ENCODE measurements at regions not wholly inside any gene's neighbourhood (a gene's known extent, or its start where the extent isn't known, plus 50 kb on each side); places are given as distances from the start of the nearest gene placed in this dataset.

- H3K27ac ChIP-seq (ENCODE audit: low read depth, low read length): no peak overlapping the region
- H2BK15ac ChIP-seq (ENCODE audit: low read length): no peak overlapping the region
- H2AK5ac ChIP-seq (ENCODE audit: low read depth, low read length): no peak overlapping the region
- no peak for TF ChIP-seq GTF2F1 (IDR thresholded peaks at IDR 0.05; ENCODE audit: borderline replicate concordance, low read depth, low read length)
- no peak for TF ChIP-seq SP2 (IDR thresholded peaks at IDR 0.05; ENCODE audit: low read length)
- TF ChIP-seq RXRA (IDR thresholded peaks at IDR 0.05; ENCODE audit: insufficient read depth, low read depth, low read length): no peak
- TF ChIP-seq MAFK (IDR thresholded peaks at IDR 0.05; ENCODE audit: low read depth, low read length): 0 out of 2 replicates have a peak, but pooled peaks have one; percentile 24
- no peak overlapping the region for H4K8ac ChIP-seq (ENCODE audit: extremely low read depth, insufficient read depth, low read length)
- H3K79me1 ChIP-seq (ENCODE audit: low read depth, low read length): no peaks in the 10 kb centered on the region
- H3K23ac ChIP-seq (ENCODE audit: insufficient read length): no peak overlapping the region
- H2BK12ac ChIP-seq (ENCODE audit: low read depth, low read length): no peak overlapping the region
- no peaks in the 10 kb centered on the region for H3K27me3 ChIP-seq (replicated peaks in 1 of 4; ENCODE audit: control insufficient read depth in 3 of 4, extremely low read depth in 1 of 4, insufficient read depth in 3 of 4, low read length in 3 of 4)
- ChIA-PET CTCF (ENCODE audit: partially characterized antibody) (no interaction called here), POLR2A (ENCODE audit: partially characterized antibody) (no interaction called here)
- no peak overlapping the region for H2BK20ac ChIP-seq (ENCODE audit: low read length)
- no peaks in the 10 kb centered on the region for H3K79me2 ChIP-seq (ENCODE audit: control insufficient read depth in 1 of 2, insufficient read depth in 2 of 2, low read length in 2 of 2)
- no peaks in the 10 kb centered on the region for H3K23me2 ChIP-seq (ENCODE audit: low read depth, low read length)
- no peak overlapping the region for H2AFZ ChIP-seq (ENCODE audit: low read length)
- H2BK120ac ChIP-seq (replicated peaks; ENCODE audit: low read depth, low read length): no peak overlapping the region
- WGBS, 2 experiments (ENCODE audit: extremely low coverage in 1 of 2, insufficient coverage in 1 of 2, insufficient read length in 1 of 2, insufficient replicate concordance in 2 of 2, low coverage in 1 of 2, low lambda C conversion rate in 2 of 2, missing lambda C conversion rate in 1 of 2): 84% methylated on average over 2 of the region's 2 CpGs; no CpG with 5 or more reads in 1 of the 2 experiments
- no peak overlapping the region for H3K18ac ChIP-seq (ENCODE audit: extremely low read depth, low read length)
- no peak overlapping the region for H3K56ac ChIP-seq (replicated peaks; ENCODE audit: insufficient read length, low read depth, low read length)
- H3K4me2 ChIP-seq (ENCODE audit: insufficient read depth in 1 of 2, low read depth in 2 of 2, low read length in 2 of 2): no peak overlapping the region
- H3K14ac ChIP-seq (ENCODE audit: insufficient read length): no peak overlapping the region
- H4K20me1 ChIP-seq (replicated peaks in 1 of 2; ENCODE audit: control insufficient read depth in 1 of 2, insufficient read depth in 2 of 2, low read length in 2 of 2): no peaks in the 10 kb centered on the region
- H3K4ac ChIP-seq (replicated peaks; ENCODE audit: insufficient read length, low read depth, low read length): no peak overlapping the region
- no peaks in the 10 kb centered on the region for H3K4me1 ChIP-seq (replicated peaks in 1 of 4; ENCODE audit: control insufficient read depth in 3 of 4, insufficient read depth in 4 of 4, low read length in 3 of 4)
- H3K9me3 ChIP-seq (ENCODE audit: insufficient read depth in 2 of 2, low read depth in 1 of 2, low read length in 1 of 2): no peaks in the 10 kb centered on the region
- FAIRE-seq (no peak), DNase-seq (ENCODE audit: low read depth in 1 of 2, low spot score in 2 of 2) (no peak)
- H3K4me3 ChIP-seq (ENCODE audit: extremely low read depth in 1 of 4, insufficient read depth in 2 of 4, low read depth in 3 of 4, low read length in 4 of 4): no peak overlapping the region
- no peak overlapping the region for H3K9ac ChIP-seq (replicated peaks in 1 of 4; ENCODE audit: extremely low read depth in 1 of 4, low read depth in 3 of 4, low read length in 3 of 4)
- no peaks in the 10 kb centered on the region for H3K36me3 ChIP-seq (ENCODE audit: control insufficient read depth in 2 of 4, insufficient read depth in 4 of 4, low read length in 3 of 4)
- H2BK5ac ChIP-seq (ENCODE audit: low read depth, low read length): no peak overlapping the region
- H4K5ac ChIP-seq (ENCODE audit: insufficient read length, low read depth, low read length): no peak overlapping the region
- no peak overlapping the region for H4K91ac ChIP-seq (replicated peaks; ENCODE audit: insufficient read length, low read length)
These were observed 213.8 kb upstream of the PCDH9 start for GRCh38 chr13:67443923-67444322.

Data from H1 (cell line).